Head of caudate nucleus (tissue), 42 donors: ENCODE measurements at regions not wholly inside any gene's neighbourhood (a gene's known extent, or its start where the extent isn't known, plus 50 kb on each side); places are given as distances from the start of the nearest gene placed in this dataset.

Experiments
- DNase-seq, 42 donors: peaks; one replicate each; pipeline versions ENCODE4 v3.0.0 to v3.0.0-alpha.2; 2020 to 2021; ENCODE audit warnings: mixed read lengths in 7 of 42
- intact Hi-C: fragments of 100-400 bp; cut with DNase I; formaldehyde crosslinking; loops from one replicate; pipeline ENCODE4 v1.15.0; 2022

DNA sequence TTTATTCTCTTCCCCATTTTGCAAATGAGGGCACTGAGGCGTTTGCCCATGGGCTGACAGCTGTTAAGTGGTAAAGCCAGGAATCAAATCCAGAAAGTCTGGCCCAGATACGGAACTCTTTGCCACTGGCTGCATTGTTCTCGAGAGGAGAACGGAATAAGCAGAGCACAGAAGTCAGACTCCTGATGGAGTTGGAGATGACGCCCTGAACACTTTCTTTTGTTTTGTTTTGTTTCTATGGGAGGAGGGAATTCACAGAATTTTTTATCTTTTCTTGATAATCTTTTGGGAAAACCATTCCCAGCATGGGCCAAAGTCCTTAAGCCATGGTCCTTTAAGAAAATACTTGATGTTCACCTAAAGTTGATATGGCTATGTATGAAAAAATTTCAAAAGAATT lies 322.2 kb downstream of the RDH14 start:
- DNase-seq = no peak
- intact Hi-C loops = no loop called here

- no peak for DNase-seq
- intact Hi-C loops = no loop called here
These were observed 323.2 kb downstream of the RDH14 start for GRCh38 chr2:18237298-18237697.

- DNase-seq = no peak
- intact Hi-C loops = no loop called here
These were observed 327.6 kb downstream of the RDH14 start for GRCh38 chr2:18232731-18233438.

GRCh38 chr2:18230668-18231067 lies 329.8 kb downstream of the RDH14 start:
- no peak for DNase-seq
- intact Hi-C loops = no loop called here

GRCh38 chr2:18219676-18220075 lies 340.8 kb downstream of the RDH14 start:
- intact Hi-C loops = no loop called here
- DNase-seq = no peak

DNA sequence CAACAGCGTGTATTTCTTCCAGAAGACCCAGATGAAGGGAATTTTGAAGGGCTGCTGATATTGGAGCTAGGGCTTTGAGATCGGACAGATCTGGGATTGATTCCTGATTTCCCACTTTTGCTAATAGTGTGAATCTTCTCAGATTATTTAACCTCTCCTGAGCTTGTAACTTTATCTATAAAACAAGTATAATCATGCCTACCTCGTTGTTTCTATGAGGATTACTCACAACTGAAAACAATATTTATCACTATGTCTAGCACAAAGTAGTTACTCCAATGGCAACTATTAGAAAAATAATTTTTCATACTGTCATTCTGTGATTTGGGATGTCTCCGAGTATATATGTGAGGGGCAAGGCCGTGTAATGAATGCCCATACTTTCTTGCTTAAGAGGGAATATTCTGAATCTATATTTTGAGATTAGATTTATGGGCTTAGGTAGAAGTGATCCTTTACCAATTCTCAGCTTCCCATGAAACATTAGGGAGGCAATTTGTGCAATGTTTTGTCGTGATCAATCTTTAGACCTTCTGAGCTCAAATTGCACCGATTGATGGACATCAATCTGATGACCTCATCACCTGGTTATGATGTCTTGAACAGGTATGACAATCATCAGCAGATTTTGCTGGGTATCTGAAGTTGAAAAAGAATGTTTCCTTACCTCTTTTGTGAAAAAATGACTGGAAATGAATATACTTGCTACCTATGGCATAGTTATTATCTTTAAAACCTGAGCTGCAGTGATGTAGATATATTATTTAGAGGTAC lies 339.9 kb downstream of the KCNS3 start:
- intact Hi-C loops = no loop called here
- DNase-seq = no peak

DNA sequence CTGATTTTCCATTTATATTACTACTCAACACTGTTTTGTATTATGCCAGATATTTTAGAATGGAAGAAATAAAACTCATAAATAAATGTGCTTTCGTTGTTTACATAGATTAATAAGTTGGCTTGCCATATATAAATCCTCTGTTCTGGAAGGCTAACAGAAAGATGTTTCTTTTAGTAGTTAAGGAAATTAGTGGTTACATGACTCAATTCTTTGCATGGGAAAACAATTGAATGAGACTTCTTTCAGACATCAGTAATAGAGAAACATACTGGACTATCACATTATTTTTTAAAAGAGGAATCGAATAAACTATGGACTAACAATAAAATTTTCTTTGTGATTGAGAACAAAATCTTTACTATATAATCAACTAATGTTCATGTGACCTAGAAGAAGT lies 336.5 kb downstream of the KCNS3 start:
- intact Hi-C loops = no loop called here
- DNase-seq = no peak

- intact Hi-C loops = no loop called here
- DNase-seq = no peak
These were observed 335.5 kb downstream of the KCNS3 start for GRCh38 chr2:18213986-18214385.

DNA sequence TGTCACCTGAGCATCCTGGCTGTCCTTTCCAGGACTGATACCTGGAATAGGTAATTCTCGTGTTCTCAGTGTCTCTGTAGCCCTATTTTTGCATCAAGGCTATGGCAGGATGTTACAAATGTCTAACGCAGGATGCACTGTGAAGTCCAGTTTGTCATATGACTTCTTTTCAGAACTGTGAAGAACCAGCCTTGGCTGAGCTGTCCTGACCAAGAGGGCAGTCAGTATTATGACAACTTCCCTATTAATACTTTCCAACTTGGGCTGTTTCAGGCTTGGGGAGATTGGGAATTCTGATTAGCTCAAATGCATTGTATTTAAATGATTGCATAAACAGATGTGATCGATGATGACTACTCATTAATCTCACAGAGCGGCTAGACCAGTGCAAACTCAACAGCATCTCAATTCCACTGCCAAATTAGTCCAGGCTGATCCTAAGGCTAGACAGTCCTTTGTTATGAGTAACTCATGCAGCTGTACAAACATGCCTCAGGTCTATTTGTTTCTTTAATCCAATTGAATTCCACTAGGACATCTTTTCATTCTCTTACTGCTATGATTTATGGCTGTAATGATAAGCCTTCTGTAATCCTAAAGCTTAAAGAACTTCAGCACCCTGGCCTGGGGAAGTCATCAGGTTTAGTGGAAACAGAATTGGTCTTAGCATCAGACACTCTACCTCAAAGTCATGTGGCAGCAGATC lies 331.6 kb downstream of the KCNS3 start:
- intact Hi-C loops = no loop called here
- DNase-seq = no peak

GRCh38 chr2:18208956-18209355 lies 330.5 kb downstream of the KCNS3 start:
- intact Hi-C loops = no loop called here
- no peak for DNase-seq

DNA sequence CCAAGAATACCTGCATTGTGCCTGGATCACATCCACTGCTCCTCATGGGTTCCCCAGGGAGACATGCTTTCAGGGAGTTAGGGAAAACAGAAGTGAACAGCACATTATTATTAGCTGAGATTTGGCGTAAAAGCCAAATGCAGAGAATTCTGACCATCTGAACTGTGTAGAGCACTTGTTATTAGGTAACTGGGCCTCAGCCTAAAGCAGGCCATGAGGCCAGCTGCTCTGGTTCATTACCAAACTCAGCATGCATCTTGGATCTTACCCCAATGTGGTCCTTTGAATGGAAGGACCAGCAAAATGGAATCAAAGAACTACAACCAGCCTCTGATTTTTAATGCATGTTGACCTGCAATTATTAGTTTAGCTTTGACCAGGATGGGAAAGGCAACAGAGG lies 322.3 kb downstream of the KCNS3 start:
- DNase-seq = no peak
- intact Hi-C loops = no loop called here

DNA sequence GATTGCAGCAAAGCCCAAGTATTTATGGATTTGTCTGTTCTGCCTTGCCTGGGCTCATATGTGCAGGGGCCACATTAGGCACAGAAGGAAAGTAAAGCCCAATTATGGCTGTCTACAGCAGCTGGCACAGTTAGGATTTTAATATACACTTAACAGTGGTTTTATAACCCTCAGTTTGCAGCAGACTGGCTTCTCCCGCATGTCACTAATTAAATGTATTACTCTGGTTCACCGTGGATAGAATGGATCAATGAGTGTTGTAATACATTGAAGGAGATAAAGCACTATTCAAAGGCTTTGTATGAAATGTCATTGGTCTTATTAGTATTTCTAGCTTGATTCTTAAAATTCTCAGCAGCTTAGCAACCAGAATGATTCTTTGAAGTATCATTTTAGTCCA lies 320.2 kb downstream of the KCNS3 start:
- intact Hi-C loops = no loop called here

GRCh38 chr2:18194161-18194560 lies 315.7 kb downstream of the KCNS3 start:
- intact Hi-C loops = no loop called here
- no peak for DNase-seq

More for the DNA sequence above, 320.2 kb downstream of the KCNS3 start:
- DNase-seq = no peak

DNA sequence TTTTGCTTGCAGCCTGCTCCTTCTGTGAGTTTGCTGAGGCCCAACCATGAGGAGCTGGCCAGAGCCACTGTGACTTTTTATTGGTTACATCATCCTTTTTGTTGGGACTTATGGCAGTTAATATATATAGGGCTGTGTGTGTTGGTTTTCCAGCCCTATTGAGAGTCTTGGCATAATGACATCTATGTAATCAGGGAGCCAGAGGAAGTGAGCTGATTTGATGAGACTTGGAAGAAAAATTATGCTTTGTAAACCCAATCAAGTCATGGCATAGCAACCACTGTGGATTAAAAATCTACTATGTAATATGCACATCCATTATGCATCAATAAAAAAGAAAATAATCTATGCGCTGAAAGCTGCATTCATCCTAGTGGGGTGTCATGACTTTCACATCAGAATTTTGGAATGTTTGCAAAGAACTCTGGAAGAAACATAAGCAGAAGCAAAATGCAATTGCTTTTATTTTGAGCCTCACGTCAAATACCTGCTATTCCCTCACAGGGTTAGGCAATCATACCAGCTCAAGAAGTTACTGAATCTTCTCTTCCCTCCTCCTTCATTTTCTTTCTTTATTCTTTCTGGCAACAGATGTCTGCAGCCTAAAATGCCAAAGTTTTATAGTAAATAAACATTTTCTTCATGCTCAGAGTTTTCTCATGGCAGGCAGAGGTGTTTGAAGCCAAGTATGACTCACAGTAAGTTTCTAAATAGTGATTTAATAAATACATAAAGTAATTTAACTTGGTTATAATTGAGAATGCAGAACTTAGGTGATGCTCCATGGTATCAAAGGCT lies 308.5 kb downstream of the KCNS3 start:
- no peak for DNase-seq
- intact Hi-C loops = no loop called here

DNA sequence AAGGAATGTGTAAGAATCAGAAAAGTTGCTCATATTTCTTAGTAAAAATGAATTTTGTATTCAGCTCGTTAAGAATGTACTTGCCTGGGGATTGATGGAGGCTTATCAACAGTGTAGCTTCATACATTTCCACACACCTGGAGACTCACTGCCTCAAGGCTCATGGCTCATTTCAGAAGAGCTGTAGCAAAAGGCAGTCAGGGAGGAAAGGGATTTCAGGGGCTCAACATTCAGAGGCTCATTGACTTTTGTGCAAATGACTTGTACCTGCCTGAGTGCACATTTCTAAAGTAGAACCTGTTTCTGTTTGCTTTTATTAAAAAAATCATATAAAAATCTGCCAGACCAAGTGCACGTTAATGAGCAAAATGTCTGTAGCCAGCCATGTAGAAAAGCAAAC lies 304.4 kb downstream of the KCNS3 start:
- intact Hi-C loops = no loop called here

GRCh38 chr2:18180912-18181311 lies 302.4 kb downstream of the KCNS3 start:
- no peak for DNase-seq
- intact Hi-C loops = no loop called here

More for the DNA sequence above, 304.4 kb downstream of the KCNS3 start:
- DNase-seq = no peak

DNA sequence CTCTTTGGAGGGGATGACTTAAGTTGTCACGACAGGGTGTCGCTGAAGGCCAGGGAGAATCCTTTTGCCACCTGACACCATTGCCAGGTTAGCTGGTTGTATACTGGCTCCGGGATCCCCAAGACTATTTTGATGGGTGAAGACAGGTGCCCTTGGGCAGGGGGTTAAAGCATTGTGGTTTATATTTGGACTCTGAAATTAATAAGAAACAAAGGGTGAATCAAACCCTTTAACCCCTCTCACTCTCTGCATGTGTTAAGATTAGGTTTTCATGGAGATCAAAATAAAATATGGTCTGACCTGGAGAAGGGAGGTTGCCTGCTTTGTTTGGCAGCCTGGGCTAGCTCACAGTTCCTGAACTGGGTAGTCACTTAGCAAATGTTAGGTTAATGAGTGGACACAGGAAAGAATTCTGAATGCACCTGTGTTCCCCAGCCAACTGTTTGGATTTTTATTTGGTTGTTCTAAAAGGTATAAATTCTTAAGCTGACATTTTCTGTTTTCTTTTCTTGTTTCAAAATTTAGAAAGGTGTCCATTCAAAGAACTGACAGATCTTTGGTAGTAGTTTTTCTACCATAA lies 301.7 kb downstream of the KCNS3 start:
- DNase-seq = no peak
- intact Hi-C loops = no loop called here

DNA sequence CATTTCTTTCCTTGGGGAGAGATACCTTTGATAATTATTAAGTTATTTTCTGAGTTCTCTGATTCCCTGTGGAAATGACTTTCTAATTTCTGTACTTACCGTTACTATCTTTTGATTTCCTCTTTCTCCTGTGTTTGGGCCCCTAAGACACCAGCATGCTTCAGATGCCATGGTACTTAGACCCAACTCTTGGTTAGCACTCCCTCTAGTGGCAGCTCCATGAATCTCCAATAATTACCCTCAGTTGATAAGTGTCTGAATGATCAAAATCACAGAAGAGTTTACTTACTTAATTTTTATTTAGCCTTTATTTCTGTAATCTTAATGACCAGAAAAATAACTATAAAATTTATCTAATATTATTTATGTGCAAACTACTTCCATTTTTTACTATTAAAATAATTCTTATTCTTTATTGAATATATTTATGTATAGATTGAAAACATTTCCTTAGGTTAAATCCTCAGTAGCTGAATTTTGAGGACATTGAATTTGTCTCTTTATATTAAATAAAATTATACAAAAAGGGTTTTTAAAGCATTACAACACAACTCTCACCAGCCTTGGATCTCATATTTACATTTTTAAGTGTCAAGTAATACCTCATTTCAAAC lies 300.4 kb downstream of the KCNS3 start:
- DNase-seq = peak in 34 of 42 donors; percentile 7 to 85 (median 50)
- intact Hi-C loops = no loop called here
